H9 (cell line): ENCODE measurements at regions not wholly inside any gene's neighbourhood (a gene's known extent, or its start where the extent isn't known, plus 50 kb on each side); places are given as distances from the start of the nearest gene placed in this dataset.

ENCODE experiments used
- DNase-seq: peaks from one replicate; pipeline ENCODE4 v3.0.0-alpha.2; 2017
- H2AFZ ChIP-seq: one replicate; pipeline ENCODE4 v1.6.1; 2013; ENCODE audit warnings: mild to moderate bottlenecking, low read length, control low read depth, moderate library complexity
- H2AK5ac ChIP-seq: 2 replicates; pipeline ENCODE4 v1.6.1; 2013; ENCODE audit warnings: low read length, control low read depth, mixed read lengths; ENCODE audit not compliant: insufficient read length
- H2BK120ac ChIP-seq: one replicate; pipeline ENCODE4 v1.6.1; 2013; ENCODE audit warnings: low read depth, mild to moderate bottlenecking, low read length, control low read depth, inconsistent platforms; ENCODE audit not compliant: poor library complexity, severe bottlenecking
- H2BK12ac ChIP-seq: 2 replicates; pipeline ENCODE4 v1.6.1; 2013; ENCODE audit warnings: low read length, control low read depth, mixed read lengths, low read depth; ENCODE audit not compliant: insufficient read length
- H2BK15ac ChIP-seq: 2 replicates; pipeline ENCODE4 v1.6.1; 2013; ENCODE audit warnings: low read depth, low read length, control low read depth
- H2BK20ac ChIP-seq: one replicate; pipeline ENCODE4 v1.6.1; 2013; ENCODE audit warnings: low read depth, mild to moderate bottlenecking, low read length, control low read depth, inconsistent platforms; ENCODE audit not compliant: poor library complexity, severe bottlenecking
- H2BK5ac ChIP-seq: 2 replicates; pipeline ENCODE4 v1.6.1; 2013; ENCODE audit warnings: low read length, control low read depth, mixed read lengths; ENCODE audit not compliant: insufficient read length
- H3K14ac ChIP-seq: 2 replicates; pipeline ENCODE4 v1.6.1; 2013; ENCODE audit warnings: low read length, control low read depth; ENCODE audit not compliant: insufficient read depth
- H3K18ac ChIP-seq: 2 replicates; pipeline ENCODE4 v1.6.1; 2013; ENCODE audit warnings: low read depth, mild to moderate bottlenecking, mixed read lengths, low read length, control low read depth; ENCODE audit not compliant: insufficient read length
- H3K23ac ChIP-seq: 2 replicates; pipeline ENCODE4 v1.6.1; 2013; ENCODE audit warnings: low read length, control low read depth, mixed read lengths, low read depth; ENCODE audit not compliant: insufficient read length
- H3K23me2 ChIP-seq: 2 replicates; pipeline ENCODE4 v1.6.1; 2013; ENCODE audit warnings: low read depth, mild to moderate bottlenecking, mixed read lengths, low read length, control low read depth; ENCODE audit not compliant: insufficient read length, poor library complexity, severe bottlenecking
- H3K27ac ChIP-seq: 2 replicates; pipeline ENCODE4 v1.5.1; 2013; ENCODE audit warnings: low read length, control low read depth, mixed read lengths, low read depth; ENCODE audit not compliant: insufficient read length
- H3K27me3 ChIP-seq: 2 replicates; pipeline ENCODE4 v1.6.1; 2013; ENCODE audit warnings: low read length, control low read depth, inconsistent platforms; ENCODE audit not compliant: insufficient read depth
- H3K4ac ChIP-seq: 2 replicates; pipeline ENCODE4 v1.6.1; 2013; ENCODE audit warnings: low read depth, mild to moderate bottlenecking, control low read depth, inconsistent platforms, low read length, moderate library complexity
- H3K4me1 ChIP-seq: 2 replicates; pipeline ENCODE4 v1.6.1; 2013; ENCODE audit warnings: low read length, control low read depth, inconsistent platforms; ENCODE audit not compliant: insufficient read depth
- H3K4me2 ChIP-seq: 2 replicates; pipeline ENCODE4 v1.6.1; 2013; ENCODE audit warnings: low read length, control low read depth, mixed read lengths; ENCODE audit not compliant: insufficient read length, insufficient read depth
- H3K56ac ChIP-seq: 2 replicates; pipeline ENCODE4 v1.6.1; 2013; ENCODE audit warnings: low read depth, mild to moderate bottlenecking, mixed read lengths, low read length, control low read depth; ENCODE audit not compliant: insufficient read length
- H3K79me1 ChIP-seq: 2 replicates; pipeline ENCODE4 v1.6.1; 2013; ENCODE audit warnings: low read depth, mild to moderate bottlenecking, moderate library complexity, low read length, control low read depth, inconsistent platforms; ENCODE audit not compliant: insufficient read depth, poor library complexity, severe bottlenecking
- H3K79me2 ChIP-seq: 2 replicates; pipeline ENCODE4 v1.6.1; 2013; ENCODE audit warnings: low read length, control low read depth, inconsistent platforms; ENCODE audit not compliant: insufficient read depth
- H3K9ac ChIP-seq: 2 replicates; pipeline ENCODE4 v1.6.1; 2013; ENCODE audit warnings: low read length, control low read depth, mixed read lengths; ENCODE audit not compliant: insufficient read length; ENCODE audit errors: extremely low read depth
- H3K9me3 ChIP-seq: one replicate; pipeline ENCODE4 v1.6.1; 2013; ENCODE audit warnings: low read depth, low read length, inconsistent platforms; ENCODE audit not compliant: control insufficient read depth
- H3T11ph ChIP-seq: one replicate; pipeline ENCODE4 v1.6.1; 2013; ENCODE audit warnings: mild to moderate bottlenecking, low read length, control low read depth, inconsistent platforms
- H4K20me1 ChIP-seq: one replicate; pipeline ENCODE4 v1.6.1; 2013; ENCODE audit not compliant: control insufficient read depth, insufficient read length, insufficient read depth
- H4K5ac ChIP-seq: 2 replicates; pipeline ENCODE4 v1.6.1; 2013; ENCODE audit warnings: low read depth, mild to moderate bottlenecking, mixed read lengths, low read length, control low read depth; ENCODE audit not compliant: insufficient read length
- H4K8ac ChIP-seq: replicated peaks from 2 replicates; pipeline ENCODE4 v1.6.1; 2013; ENCODE audit warnings: low read length, control low read depth, mixed read lengths, low read depth; ENCODE audit not compliant: insufficient read length
- H4K91ac ChIP-seq: 2 replicates; pipeline ENCODE4 v1.6.1; 2013; ENCODE audit warnings: low read depth, mild to moderate bottlenecking, moderate library complexity, mixed read lengths, low read length, control low read depth; ENCODE audit not compliant: insufficient read length
- H3K27ac Mint-ChIP-seq, 3 experiments: 2 replicates in 2 of 3; 3 replicates in 1 of 3; pipeline ENCODE4 v1.8.0; 2020 to 2021; ENCODE audit warnings: mixed read lengths in 3 of 3, mild to moderate bottlenecking in 1 of 3, moderate library complexity in 1 of 3
- H3K27me3 Mint-ChIP-seq: 2 replicates; pipeline ENCODE4 v1.8.0; 2021; ENCODE audit warnings: low read depth, mild to moderate bottlenecking, moderate library complexity, mixed read lengths
- H3K36me3 Mint-ChIP-seq, 3 experiments: 2 replicates in 2 of 3; 3 replicates in 1 of 3; pipeline ENCODE4 v1.8.0; 2020 to 2021; ENCODE audit warnings: low read depth in 3 of 3, mixed read lengths in 3 of 3; ENCODE audit not compliant: insufficient read depth in 1 of 3
- H3K4me1 Mint-ChIP-seq, 2 experiments: 2 replicates each; pipeline ENCODE4 v1.8.0; 2020; ENCODE audit warnings: mixed read lengths in 2 of 2
- H3K4me3 Mint-ChIP-seq, 2 experiments: 2 replicates in 1 of 2; 3 replicates in 1 of 2; pipeline ENCODE4 v1.8.0; 2020 to 2021; ENCODE audit warnings: mild to moderate bottlenecking in 2 of 2, mixed read lengths in 2 of 2, moderate library complexity in 1 of 2
- H3K9me3 Mint-ChIP-seq, 2 experiments: 2 replicates in 1 of 2; 3 replicates in 1 of 2; pipeline ENCODE4 v1.8.0; 2020; ENCODE audit warnings: mild to moderate bottlenecking in 2 of 2, mixed read lengths in 2 of 2, moderate library complexity in 1 of 2
- CTCF ChIP-seq: fragments of 200-600 bp; sonication (generic); conservative IDR thresholded peaks from 3 replicates; pipeline ENCODE4 v1.8.0; 2021; ENCODE audit warnings: antibody characterized with exemption, mild to moderate bottlenecking
- WGBS: extraction: QIAGEN DNeasy Blood & Tissue Kit; methylation state at CpG from one replicate; pipeline ENCODE4 v1.1.7; 2013; ENCODE audit warnings: missing lambda C conversion rate, low lambda C conversion rate, mixed read lengths; ENCODE audit not compliant: insufficient read length; ENCODE audit errors: extremely low coverage; 5-methylcytosine and 5-hydroxymethylcytosine counted together

- H3K9ac ChIP-seq = no peak overlapping the region
- H4K91ac ChIP-seq = no peak overlapping the region
- no peak overlapping the region for H4K5ac ChIP-seq
- H3K18ac ChIP-seq = no peak overlapping the region
- H2BK5ac ChIP-seq = no peak overlapping the region
- no CpG with 5 or more reads among the region's 5 CpGs for WGBS
- no peaks in the 10 kb centered on the region for H3K23me2 ChIP-seq
- H2BK120ac ChIP-seq = no peak overlapping the region
- H3K56ac ChIP-seq = no peak overlapping the region
- no peak overlapping the region for H2BK12ac ChIP-seq
- no peak overlapping the region for H2AFZ ChIP-seq
- Mint-ChIP-seq H3K9me3 (peaks cover 17 to 20% of the 10 kb centered on the region in 2 experiments), H3K4me1 (peaks cover 9 to 10% of the 10 kb centered on the region in 2 experiments), H3K27ac (no peak overlapping the region; a peak in 1 of 7 replicates), H3K36me3 (peaks cover 12 to 26% (median 17%) of the 10 kb centered on the region in 3 experiments; a peak in 6 of 7 replicates), H3K4me3 (no peak overlapping the region), H3K27me3 (no peaks in the 10 kb centered on the region; the same call in 1 of the 2 replicates)
- no peak overlapping the region for H3K14ac ChIP-seq
- H2BK15ac ChIP-seq = no peak overlapping the region
- no peak for TF ChIP-seq CTCF
- no peak for DNase-seq
- H3K23ac ChIP-seq = no peak overlapping the region
- H3K4ac ChIP-seq = no peak overlapping the region
- no peak overlapping the region for H3T11ph ChIP-seq
- H3K4me2 ChIP-seq = no peak overlapping the region
- no peaks in the 10 kb centered on the region for H3K27me3 ChIP-seq
- H4K8ac ChIP-seq = no peak overlapping the region
- no peaks in the 10 kb centered on the region for H3K79me1 ChIP-seq
- no peaks in the 10 kb centered on the region for H3K79me2 ChIP-seq
- no peak overlapping the region for H3K27ac ChIP-seq
- H2BK20ac ChIP-seq = no peak overlapping the region
- H3K9me3 ChIP-seq = peaks cover 10% of the 10 kb centered on the region
- H2AK5ac ChIP-seq = no peak overlapping the region
- H3K4me1 ChIP-seq = no peaks in the 10 kb centered on the region
- no peaks in the 10 kb centered on the region for H4K20me1 ChIP-seq
Measured at GRCh38 chr2:35790292-35790691, 565.3 kb upstream of the CRIM1 start.
